HEK293 (cell line): ENCODE measurements at regions not wholly inside any gene's neighbourhood (a gene's known extent, or its start where the extent isn't known, plus 50 kb on each side); places are given as distances from the start of the nearest gene placed in this dataset.
"Not testable (repeated sequence)": the region's sequence is repeated elsewhere in the genome, so short reads cannot be mapped to it uniquely, and the experiment has no call there.

Experiments used
- CTCF ChIP-seq: fragments of 450-650 bp; formaldehyde crosslinking; IDR thresholded peaks from 2 replicates; pipeline ENCODE4 v1.5.1; 2016; ENCODE audit warnings: missing biosample characterization, missing genetic modification characterization
- PATZ1 ChIP-seq: fragments of 450-650 bp; formaldehyde crosslinking; IDR thresholded peaks from 2 replicates; pipeline ENCODE4 v1.5.1; 2016; ENCODE audit warnings: missing biosample characterization, missing genetic modification characterization
- PRDM1 ChIP-seq: fragments of 450-650 bp; formaldehyde crosslinking; IDR thresholded peaks from 2 replicates; pipeline ENCODE4; 2016; ENCODE audit warnings: missing biosample characterization, missing genetic modification characterization
- REST ChIP-seq: fragments of 450-650 bp; formaldehyde crosslinking; IDR thresholded peaks from 2 replicates; pipeline ENCODE4 v1.5.1; 2016; ENCODE audit warnings: missing biosample characterization, missing genetic modification characterization
- ZBTB44 ChIP-seq: fragments of 450-650 bp; IDR thresholded peaks from 2 replicates; pipeline ENCODE4 v1.5.1; 2018; ENCODE audit warnings: missing biosample characterization, mild to moderate bottlenecking, missing genetic modification characterization
- ZNF114 ChIP-seq: fragments of 450-650 bp; formaldehyde crosslinking; IDR thresholded peaks from 2 replicates; pipeline ENCODE4 v1.5.0; 2017; ENCODE audit warnings: missing biosample characterization, missing genetic modification characterization
- ZNF157 ChIP-seq: fragments of 450-650 bp; formaldehyde crosslinking; IDR thresholded peaks from 2 replicates; pipeline ENCODE4 v1.5.1; 2016; ENCODE audit warnings: missing biosample characterization, missing genetic modification characterization
- ZNF24 ChIP-seq: fragments of 450-650 bp; formaldehyde crosslinking; IDR thresholded peaks from 2 replicates; pipeline ENCODE4 v1.5.1; 2016; ENCODE audit warnings: missing biosample characterization, missing genetic modification characterization
- ZNF311 ChIP-seq: fragments of 450-650 bp; formaldehyde crosslinking; IDR thresholded peaks from 2 replicates; pipeline ENCODE4 v1.5.1; 2017; ENCODE audit warnings: missing biosample characterization, missing genetic modification characterization, borderline replicate concordance
- ZNF501 ChIP-seq: fragments of 450-650 bp; formaldehyde crosslinking; IDR thresholded peaks from 2 replicates; pipeline ENCODE4 v1.5.1; 2016; ENCODE audit warnings: missing biosample characterization, missing genetic modification characterization
- ZNF785 ChIP-seq: fragments of 450-650 bp; formaldehyde crosslinking; IDR thresholded peaks from 2 replicates; pipeline ENCODE4 v1.5.1; 2016; ENCODE audit warnings: missing biosample characterization, missing genetic modification characterization
- ZNF791 ChIP-seq: fragments of 450-650 bp; formaldehyde crosslinking; IDR thresholded peaks from 2 replicates; pipeline ENCODE4 v1.5.1; 2016; ENCODE audit warnings: missing biosample characterization, missing genetic modification characterization

GRCh38 chr21:5243715-5244375 lies 5277.5 kb upstream of the TPTE start:
- not testable (repeated sequence) for TF ChIP-seq CTCF; ZNF114 (tag by site-specific recombination); PATZ1 (tag by site-specific recombination); ZNF24 (tag by site-specific recombination); ZNF311 (tag by site-specific recombination); PRDM1 (tag by site-specific recombination); ZNF157 (tag by site-specific recombination); ZNF791 (tag by site-specific recombination); REST (tag by site-specific recombination); ZBTB44 (tag by site-specific recombination); ZNF501 (tag by site-specific recombination); ZNF785 (tag by site-specific recombination)
